ENCODE measurements at regions not wholly inside any gene's neighbourhood (a gene's known extent, or its start where the extent isn't known, plus 50 kb on each side); places are given as distances from the start of the nearest gene placed in this dataset.
"Not testable (repeated sequence)": the region's sequence is repeated elsewhere in the genome, so short reads cannot be mapped to it uniquely, and the experiment has no call there.

DNA sequence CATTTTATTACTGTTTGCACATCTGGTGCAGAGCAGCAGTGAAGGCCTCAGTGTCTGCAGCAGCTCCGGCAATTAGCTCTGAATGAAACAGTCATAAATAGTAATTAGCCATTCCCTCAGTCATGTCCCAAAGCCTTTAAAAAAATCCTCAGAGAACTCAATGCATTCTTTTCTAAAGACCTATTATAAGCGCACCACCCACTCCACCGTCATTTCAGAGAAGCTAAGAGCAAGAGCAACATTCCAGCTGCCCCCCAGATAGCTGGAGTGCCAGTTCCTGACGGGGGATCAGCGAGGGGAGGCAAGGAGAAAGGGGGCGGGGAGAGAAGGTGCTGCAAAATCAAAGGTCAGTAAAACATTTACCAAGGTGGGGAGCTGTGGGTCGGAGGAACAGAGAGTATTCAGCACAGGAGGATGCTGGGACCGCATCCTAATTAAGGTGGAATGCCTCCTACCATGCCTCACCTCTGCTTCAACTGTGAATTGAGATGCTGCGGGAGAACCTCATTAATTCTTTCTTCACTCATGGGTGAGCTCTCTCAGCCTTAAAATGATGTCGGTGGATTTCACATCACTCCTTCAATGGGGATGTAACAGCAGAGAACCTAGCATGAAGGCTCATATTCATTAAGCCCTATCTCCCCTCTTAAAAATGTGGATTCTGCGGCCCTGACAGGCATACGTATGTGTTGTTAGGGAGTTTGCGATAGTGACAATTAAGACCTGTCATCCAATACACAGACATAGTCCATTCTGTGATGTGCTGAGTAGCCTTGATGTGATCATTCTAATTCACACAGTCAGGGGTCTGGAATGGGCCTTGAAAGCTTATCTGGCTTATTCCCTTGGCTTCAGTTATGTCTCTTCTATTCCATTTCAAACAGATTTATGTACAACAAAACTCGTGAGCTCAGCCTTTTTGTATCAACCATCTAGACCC is 469.5 kb upstream of the NRSN1 start:
- DNase-seq (ENCODE audit: low spot score) = no peak

DNA sequence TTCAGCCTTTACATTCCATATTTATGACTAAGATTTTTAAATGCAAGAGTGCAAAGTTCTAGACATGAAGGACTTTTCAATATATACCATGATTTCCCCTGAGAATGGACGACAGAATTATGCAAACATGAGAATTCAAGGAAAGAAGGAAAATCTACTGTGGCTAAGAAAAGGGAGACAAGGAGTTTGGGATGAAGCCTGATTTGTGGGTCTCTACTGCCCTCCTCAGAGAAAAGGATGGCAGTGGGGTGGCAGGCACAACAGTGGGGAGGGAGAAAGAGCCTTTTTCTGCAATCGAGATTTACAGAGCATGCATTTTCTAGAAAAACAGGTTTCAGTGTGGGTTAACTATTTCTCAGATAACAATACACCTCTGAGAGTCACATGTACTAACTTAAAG is 466.9 kb upstream of the NRSN1 start:
- peak; percentile 17 for DNase-seq (ENCODE audit: low spot score)

DNA sequence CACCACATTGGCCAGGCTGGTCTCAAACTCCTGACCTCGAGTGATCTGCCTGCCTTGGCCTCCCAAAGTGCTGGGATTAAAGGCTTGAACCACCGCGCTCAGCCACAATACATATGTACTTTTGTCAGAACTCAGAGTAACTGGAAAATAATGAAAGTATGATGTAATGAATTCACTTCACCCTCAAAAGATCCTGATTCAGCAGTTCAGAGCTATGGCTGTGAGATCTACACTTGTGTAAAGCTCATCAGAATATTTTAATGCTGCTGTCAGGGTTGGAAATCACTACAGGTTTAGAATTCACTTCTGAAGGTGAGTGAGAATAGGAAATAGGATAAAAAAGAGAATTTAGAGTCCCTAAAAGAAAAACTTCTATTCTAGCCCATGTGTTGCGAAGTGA is 464.5 kb upstream of the NRSN1 start:
- no peak for DNase-seq (ENCODE audit: low spot score)

DNA sequence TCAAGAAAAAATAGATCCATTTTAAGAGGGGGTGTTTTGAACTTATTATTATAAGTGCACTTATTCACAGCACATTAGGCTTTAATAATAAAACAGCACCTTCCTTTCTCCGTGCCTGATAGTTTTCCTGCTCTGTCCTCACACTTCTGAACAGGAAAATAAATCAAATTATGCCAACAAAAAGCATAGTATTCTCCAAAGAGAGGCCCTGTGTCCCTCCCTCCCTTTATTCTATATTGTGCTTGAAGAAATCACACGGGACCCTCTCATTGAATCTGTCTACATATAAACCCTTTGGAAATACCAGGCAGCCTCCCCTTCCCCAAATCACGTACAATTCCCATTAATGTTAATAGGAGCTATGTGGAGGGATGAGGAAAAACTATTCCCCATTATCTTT is 462.9 kb upstream of the NRSN1 start:
- no peak for DNase-seq (ENCODE audit: low spot score)

DNA sequence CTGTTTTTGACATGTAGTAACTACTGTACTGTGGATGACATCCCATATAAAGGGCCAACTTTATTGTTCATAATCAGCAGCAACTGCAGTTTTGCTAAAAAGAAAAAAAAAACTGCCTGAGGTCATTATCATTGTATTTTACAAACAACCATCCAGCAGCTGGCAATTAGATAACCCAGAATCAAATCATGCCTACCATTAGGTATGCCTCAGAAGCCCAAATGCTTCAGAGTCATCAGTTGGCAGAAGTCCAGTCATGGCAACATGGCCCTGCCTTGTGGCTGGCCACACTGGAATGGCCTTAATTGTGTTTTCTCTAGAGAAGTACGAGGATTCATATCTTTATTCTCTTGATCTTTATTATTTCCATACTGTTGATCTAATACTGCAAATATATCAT is 462.4 kb upstream of the NRSN1 start:
- DNase-seq (ENCODE audit: low spot score) = no peak

DNA sequence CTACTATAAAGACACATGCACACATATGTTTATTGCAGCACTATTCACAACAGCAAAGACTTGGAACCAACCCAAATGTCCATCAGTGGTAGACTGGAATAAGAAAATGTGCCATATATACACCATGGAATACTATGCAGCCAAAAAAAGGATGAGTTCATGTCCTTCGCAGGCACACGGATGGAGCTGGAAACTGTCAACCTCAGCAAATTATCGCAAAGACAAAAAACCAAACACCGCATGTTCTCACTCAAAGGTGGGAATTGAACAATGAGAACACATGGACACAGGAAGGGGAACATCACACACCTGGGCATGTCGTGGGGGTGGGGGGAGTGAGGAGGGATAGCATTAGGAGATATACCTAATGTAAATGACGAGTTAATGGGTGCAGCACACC is 460.1 kb upstream of the NRSN1 start:
- DNase-seq (ENCODE audit: low spot score) = not testable (repeated sequence)

DNA sequence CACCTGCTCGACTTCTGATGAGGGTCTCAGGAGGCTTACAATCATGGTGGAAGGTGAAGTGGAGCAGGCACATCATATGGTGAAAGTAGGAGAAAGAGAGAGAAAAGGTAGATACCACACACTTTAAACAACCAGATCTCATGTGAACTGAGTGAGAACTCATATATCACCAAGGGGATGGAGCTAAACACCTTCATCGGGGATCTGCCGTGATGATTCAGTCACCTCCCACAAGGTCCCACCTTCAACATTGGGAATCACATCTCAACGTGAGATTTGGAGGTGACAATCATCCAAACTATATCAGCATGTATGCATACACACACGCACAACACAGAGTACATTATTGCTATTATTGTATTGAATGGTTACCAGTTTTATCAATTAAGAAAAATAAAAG is 453.3 kb upstream of the NRSN1 start:
- no peak for DNase-seq (ENCODE audit: low spot score)

DNA sequence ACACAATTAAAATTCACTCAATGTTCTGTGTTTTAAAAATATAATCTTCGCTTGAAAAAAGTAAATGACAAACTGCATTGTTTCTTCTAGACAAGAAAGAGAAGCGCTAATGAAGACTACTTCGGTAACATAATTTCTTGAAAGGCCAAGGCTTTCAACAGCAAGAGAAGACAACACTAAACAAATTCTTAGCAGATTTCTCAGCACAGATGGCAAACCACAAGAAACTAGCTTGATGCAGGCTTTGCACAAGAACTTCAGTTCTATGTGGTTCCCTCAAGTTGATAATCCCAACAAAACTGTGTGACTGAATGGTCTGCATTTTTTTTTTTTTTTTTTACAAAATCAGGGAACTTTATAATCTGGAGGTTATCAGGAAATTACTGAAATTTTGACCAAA is 447.4 kb upstream of the NRSN1 start:
- no peak for DNase-seq (ENCODE audit: low spot score)

DNA sequence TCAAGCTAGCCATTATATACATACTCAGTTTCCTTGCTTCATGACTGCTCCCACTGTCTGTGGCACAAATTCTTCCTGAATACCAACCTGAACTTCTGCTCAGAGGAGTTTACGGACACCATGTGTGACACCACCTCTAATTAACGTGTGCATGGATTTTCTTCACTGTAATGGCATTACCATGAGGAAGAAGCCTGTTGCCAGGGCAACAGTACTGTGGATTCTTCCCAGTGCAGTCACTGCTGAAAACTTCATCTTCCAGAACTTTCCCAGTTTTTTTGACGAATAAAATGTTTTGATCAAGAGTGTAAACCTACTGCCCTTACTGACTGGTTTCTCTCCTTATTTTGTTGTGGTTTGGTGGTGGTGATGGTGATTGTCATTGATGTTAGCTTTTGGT is 444.3 kb upstream of the NRSN1 start:
- no peak for DNase-seq (ENCODE audit: low spot score)

DNA sequence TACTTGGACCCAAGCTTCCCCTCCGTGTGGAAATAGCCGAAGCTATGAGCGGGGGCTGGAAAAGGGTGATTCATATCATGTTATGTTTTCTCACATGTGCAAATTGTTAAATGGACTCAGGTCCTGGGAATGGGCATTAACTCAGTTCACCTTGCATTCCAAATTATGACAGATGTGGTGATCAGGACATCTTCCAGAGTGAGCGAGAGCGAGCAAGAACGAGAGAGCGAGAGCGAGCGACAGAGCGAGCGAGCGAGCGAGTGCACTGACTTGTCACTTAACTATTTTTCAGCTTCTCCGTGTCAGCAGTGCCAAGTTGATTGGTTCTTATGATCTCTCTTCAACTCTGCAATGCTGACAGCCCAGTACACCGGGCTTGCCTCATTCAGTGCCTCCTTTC is 437.4 kb upstream of the NRSN1 start:
- no peak for DNase-seq (ENCODE audit: low spot score)

DNA sequence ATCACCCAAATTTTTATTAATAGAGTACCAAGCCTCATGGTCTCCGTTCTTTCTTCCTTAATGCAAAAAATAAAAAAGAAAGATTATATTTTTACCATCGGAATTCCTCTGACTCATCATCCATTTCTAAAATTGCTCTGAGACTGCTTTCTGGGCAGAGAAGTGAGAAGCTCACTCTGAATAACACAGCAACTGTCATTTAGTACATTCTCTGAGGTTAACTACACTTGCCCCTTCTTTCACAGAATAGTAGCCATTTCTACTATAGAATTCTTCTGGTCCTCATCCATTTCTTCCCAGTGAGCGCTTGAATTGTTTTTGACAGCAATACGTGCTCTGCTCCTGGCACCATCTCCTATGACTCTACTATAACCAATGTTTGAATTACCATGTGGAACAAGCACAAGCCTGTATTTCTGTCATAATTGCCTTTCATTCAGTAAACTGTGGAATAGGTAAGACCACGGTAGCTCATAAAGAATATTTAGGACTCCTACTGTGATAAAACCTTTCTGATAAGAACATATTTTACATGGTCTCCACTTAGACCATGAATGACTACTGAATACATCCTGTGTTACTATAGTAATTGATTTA is 435.5 kb upstream of the NRSN1 start:
- DNase-seq (ENCODE audit: low spot score) = no peak

DNA sequence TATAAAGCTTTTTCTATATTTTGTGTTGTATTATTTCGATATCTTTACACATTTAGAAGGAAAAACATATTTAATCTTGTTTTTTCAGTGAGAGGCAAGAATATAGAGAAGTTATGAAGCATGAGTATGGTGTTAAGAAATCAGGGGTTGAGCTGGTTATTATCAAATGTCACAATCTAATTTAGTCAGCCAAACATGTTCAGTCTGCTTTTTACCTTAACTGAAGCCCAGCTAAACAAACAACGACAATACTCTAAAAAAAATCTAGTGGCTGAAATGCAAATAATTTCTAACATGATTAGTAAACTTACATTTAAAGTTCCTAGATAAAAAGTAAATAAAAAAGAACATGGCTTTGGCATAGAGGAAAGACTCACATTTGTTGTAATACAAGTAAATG is 433.8 kb upstream of the NRSN1 start:
- DNase-seq (ENCODE audit: low spot score) = no peak

DNA sequence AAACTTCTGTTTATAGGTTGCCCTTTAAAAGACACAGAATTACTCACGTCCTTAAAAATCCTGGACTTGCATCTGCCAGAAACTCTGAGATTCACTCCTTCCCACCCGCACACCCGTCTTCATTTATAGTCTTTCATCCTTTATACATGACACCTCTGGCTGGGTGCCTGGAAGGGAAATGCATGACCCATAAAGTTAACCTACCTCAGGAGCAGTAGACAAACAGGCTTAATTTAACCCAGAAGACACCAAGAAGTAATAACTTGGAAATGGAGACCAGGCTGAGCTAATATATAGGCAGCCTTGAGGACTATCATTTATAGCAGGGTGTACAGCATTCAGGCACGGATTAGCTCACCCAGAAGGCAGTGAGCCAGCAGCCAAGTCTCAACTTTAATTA is 429.0 kb upstream of the NRSN1 start:
- DNase-seq (ENCODE audit: low spot score) = no peak

DNA sequence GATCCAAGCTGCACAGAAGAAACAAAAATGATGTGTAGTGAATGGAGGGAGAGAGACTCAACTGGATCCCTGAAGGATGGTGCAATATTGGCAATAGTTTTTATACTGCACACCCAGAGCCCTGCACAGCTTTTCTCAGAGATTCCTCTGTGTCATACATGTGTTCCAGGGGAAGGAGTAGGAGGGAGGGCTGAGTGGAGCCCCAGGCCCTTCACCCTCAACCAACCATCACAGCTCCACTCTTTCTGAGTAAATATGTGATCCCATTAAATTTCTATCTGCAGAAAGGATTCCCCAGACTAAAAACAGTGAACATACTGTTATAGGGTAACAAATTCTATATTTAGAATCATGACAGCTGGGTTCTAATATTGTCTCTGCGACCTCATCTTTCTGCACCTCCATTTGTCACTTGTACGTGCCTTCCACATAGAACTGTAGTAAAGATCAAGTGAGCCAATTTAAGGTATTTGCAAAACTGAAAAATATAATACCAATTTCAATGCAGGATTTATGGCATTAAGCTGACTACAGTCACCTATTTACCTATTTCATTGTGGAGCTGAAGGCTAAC is 421.4 kb upstream of the NRSN1 start:
- no peak for DNase-seq (ENCODE audit: low spot score)

DNA sequence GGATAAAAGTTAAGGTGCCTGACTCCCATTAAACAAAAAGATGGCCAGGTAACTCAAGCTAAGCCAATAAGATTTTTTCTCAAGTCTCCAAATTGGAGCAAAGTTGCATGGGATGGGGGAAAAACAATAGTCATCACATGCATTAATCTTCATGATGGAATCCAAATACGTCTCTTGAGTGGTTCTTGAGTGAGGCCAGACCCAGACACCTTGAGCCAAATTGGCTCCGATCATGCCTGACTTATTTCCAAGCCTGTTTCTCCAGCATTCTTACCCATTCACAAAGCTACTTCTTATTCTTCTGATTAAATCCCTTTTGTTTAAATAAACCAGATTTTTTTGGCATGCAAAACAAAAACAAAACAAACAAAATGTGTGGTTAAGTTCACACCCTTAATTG is 420.3 kb upstream of the NRSN1 start:
- DNase-seq (ENCODE audit: low spot score) = no peak

DNA sequence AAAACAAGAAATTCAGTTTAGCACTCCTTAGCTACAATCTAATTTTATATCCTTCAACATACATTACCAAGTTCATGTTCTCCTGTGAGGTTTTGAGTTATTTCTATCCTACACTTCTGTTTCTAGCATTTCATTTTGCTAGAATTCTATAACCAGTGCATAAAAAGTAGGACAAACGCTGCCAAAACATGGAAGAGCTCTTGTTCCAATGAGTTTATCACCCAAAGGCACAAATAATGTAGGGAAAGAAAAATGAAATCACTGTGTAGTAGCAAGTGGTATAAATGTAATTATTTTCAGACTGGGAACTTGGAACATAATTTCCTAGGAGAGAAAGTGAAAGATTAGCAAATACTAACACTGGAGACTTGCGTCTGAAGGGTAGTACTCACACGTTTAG is 413.3 kb upstream of the NRSN1 start:
- no peak for DNase-seq (ENCODE audit: low spot score)

DNA sequence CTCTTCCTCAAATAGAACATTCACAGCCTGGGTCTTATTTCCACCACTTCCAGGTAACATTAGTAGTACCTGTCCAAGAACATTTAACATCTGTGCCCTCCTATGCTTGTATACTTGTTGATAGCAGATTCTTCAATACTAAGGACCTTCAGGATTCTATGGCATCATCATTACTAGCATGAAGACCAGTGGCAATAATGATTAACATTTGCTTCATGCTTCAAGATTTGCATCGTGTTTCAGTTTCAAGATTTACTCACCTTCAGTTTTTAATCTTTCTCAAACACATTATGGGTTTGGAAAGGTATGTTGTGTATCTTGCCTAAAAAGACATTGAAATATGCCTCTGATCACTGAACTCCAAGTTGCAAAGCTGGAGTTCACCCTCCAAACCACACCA is 412.8 kb upstream of the NRSN1 start:
- DNase-seq (ENCODE audit: low spot score) = no peak

DNA sequence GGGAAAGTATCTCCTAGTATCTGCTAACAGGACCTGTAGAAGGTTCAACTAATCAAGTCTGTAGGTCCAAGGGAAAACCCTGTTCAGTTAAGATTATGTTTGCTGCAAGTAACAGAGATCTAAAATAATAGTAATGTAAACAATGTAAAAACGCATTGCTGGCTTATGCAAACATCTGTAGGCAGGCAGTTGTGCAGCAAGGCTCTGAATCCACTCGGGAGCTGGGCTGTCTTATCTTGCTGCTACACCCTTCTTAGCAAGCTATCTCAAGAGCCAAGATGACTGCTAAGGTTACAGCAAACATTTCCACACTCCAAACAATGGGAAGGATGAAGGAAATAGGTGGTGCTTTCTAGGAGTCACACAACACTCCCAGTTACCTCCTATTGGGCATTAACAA is 397.3 kb upstream of the NRSN1 start:
- no peak for DNase-seq (ENCODE audit: low spot score)

DNA sequence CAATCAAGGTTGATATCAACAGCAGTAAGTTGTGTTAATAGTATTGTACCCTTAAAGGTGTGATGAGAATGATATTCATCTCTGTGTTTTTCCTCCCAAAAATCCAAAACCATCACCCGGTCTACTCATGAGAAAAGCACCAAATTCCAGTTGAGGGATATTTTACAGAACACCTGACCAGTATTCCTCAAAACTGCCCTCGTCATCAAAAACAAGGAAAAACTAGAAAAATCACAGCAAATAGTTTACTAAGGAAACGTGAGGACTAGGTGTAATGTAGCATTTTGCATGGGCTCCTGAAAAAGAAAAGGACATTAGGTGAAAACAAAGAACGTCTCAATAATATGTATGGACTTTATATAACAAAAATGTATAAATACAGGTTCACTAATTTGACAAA is 394.4 kb upstream of the NRSN1 start:
- no peak for DNase-seq (ENCODE audit: low spot score)

DNA sequence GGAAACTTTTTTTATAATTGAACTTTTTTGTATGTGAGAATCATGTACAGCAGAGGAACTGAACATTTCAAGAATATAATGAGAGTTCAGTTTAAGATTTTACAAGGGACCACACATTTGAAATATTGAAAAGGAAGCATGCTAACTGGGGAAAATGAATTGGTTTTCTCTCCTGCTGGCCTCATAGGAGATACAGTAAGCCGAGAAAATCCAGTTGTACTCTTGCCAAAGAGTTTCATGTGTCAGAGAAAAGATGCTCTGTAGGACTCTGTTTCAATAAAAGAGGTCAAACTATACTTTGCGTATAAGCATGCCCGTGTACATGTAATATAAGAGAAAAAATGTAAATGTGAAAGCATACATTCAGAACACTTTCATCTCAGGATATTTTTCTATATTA is 393.5 kb upstream of the NRSN1 start:
- DNase-seq (ENCODE audit: low spot score) = no peak

DNA sequence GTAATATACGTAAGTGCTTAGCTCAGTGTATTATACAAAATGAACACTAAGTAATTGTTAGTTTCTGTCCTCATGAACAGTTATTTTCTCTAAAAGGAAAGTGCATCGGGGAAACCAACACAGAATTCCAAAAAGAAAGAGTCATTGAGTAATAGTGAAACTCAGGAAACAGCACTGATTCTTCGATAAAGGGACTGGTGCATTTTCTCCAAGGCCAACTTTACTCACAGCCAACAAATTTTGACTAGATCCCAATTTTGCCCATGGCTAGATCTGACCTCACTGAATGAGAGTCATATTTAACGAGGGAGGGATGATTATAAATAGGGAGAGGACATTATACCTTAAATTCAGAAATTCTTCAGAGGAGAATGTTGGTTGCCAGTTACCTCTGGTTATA is 390.9 kb upstream of the NRSN1 start:
- DNase-seq (ENCODE audit: low spot score) = no peak

DNA sequence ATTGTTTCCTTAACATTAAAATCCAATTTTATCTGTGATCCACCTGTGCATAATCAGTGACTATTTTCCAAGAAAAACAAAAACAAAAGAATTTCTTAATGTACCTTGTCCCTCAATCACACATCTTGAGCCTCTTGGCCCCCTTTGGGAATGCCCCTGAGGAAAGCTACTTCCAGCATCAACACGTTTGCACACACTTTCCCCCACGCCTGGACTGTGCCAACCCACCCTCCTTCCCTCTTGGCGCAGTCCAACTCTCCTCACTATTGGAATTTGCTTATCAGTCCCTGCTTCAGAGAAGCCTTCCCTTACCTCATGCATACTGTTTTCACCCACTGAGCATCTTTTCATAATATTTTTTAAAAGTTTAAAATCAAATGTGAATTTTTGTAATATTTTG is 389.4 kb upstream of the NRSN1 start:
- no peak for DNase-seq (ENCODE audit: low spot score)

DNA sequence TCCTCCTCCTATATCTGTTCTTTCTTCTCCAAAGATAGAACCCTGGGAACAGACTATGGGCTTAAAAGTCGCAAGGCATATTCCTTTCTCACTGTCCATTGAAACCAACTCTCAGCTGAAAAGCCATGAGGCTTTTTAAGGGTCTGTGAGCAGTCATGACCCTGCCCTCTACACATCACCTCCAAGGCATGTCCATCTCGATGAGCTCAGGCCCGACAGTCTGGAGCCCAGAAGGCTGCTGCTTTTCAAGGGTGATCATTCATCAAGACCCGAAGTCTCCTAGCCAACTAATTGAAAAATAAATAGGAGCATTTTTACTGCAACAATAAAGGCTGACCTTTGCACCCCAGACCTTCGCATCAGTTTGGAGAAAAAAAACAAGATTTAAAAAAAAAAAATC is 378.8 kb upstream of the NRSN1 start:
- DNase-seq (ENCODE audit: low spot score) = no peak

DNA sequence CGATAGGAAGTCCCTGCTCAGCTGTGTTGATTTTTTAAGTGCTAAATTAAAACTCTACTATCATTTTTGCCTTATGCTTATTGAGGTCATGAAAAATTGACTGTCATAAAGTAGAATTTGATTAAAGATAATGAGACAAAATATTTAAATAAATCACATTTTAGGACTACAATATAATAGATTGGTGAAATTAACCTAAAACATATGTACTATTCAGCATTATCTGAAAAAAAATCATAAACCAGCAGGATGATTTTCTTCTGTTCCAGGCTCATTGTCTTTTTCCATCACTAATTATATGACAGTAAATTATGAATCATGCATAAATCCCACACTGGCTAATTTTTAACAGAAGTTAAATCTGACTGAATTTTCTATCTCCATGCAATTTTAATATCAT is 373.6 kb upstream of the NRSN1 start:
- DNase-seq (ENCODE audit: low spot score) = no peak

Data from LoVo (cell line).